GM18909 (cell line): ENCODE measurements at regions not wholly inside any gene's neighbourhood (a gene's known extent, or its start where the extent isn't known, plus 50 kb on each side); places are given as distances from the start of the nearest gene placed in this dataset.

ENCODE experiments used
- ATAC-seq: cut with Tn5 transposase; IDR thresholded peaks from one replicate; pipeline ENCODE4 v1.9.1; 2021; ENCODE audit warnings: mild to moderate bottlenecking; ENCODE audit not compliant: unreplicated experiment, poor library complexity

- no peak for ATAC-seq
Observed at GRCh38 chr10:29925771-29926692, 133.4 kb downstream of the JCAD start.

GRCh38 chr10:29924436-29924835 lies 134.9 kb downstream of the JCAD start:
- no peak for ATAC-seq

GRCh38 chr10:29923416-29923965 lies 135.9 kb downstream of the JCAD start:
- no peak for ATAC-seq

GRCh38 chr10:29922892-29923291 lies 136.5 kb downstream of the JCAD start:
- no peak for ATAC-seq

- no peak for ATAC-seq
Observed at GRCh38 chr10:29922226-29922625, 137.2 kb downstream of the JCAD start.

- ATAC-seq, result no peak
Observed at GRCh38 chr10:29921071-29921446, 138.3 kb downstream of the JCAD start.

GRCh38 chr10:29920408-29921070 lies 138.8 kb downstream of the JCAD start:
- no peak for ATAC-seq

- ATAC-seq, result no peak
Observed at GRCh38 chr10:29918623-29919400, 140.6 kb downstream of the JCAD start.

GRCh38 chr10:29917311-29917710 lies 142.1 kb downstream of the JCAD start:
- no peak for ATAC-seq

GRCh38 chr10:29916669-29917068 lies 142.7 kb downstream of the JCAD start:
- ATAC-seq, result no peak

GRCh38 chr10:29914986-29915785 lies 144.2 kb downstream of the JCAD start:
- no peak for ATAC-seq

GRCh38 chr10:29908962-29909361 lies 150.4 kb downstream of the JCAD start:
- no peak for ATAC-seq

GRCh38 chr10:29900865-29901264 lies 158.5 kb downstream of the JCAD start:
- ATAC-seq, result no peak

- ATAC-seq, result no peak
Observed at GRCh38 chr10:29897999-29898716, 161.2 kb downstream of the JCAD start.

GRCh38 chr10:29897430-29897829 lies 162.0 kb downstream of the JCAD start:
- ATAC-seq, result no peak

- no peak for ATAC-seq
Observed at GRCh38 chr10:29896053-29896452, 163.3 kb downstream of the JCAD start.

GRCh38 chr10:29895456-29895855 lies 163.9 kb downstream of the JCAD start:
- no peak for ATAC-seq

- ATAC-seq, result no peak
Observed at GRCh38 chr10:29888321-29888720, 171.1 kb downstream of the JCAD start.

- ATAC-seq, result no peak
Observed at GRCh38 chr10:29886299-29886698, 173.1 kb downstream of the JCAD start.
